Stimulated activated naive B cell treated with anti-CD40 and anti-IgM and Interleukin-4, amounts not matched to agents 10 μg/mL and 1 μg/mL and 100 μg/mL, for 72 hours (primary cell): ENCODE measurements at regions not wholly inside any gene's neighbourhood (a gene's known extent, or its start where the extent isn't known, plus 50 kb on each side); places are given as distances from the start of the nearest gene placed in this dataset.
"Not testable (repeated sequence)": the region's sequence is repeated elsewhere in the genome, so short reads cannot be mapped to it uniquely, and the experiment has no call there.

Source experiments
- ATAC-seq, 2 donors: fragments of 150-1000 bp; cut with Tn5 transposase; replicated peaks; 2 replicates each; pipeline ENCODE4 v1.10.0; 2021; ENCODE audit warnings: moderate library complexity in 1 of 2
- DNase-seq: peaks from one replicate; pipeline ENCODE4 v3.0.0; 2021
- H3K27ac Mint-ChIP-seq: one replicate; pipeline ENCODE4 v1.8.0; 2022; ENCODE audit warnings: mild to moderate bottlenecking, mixed read lengths
- H3K27me3 Mint-ChIP-seq, 2 donors: one replicate each; pipeline ENCODE4 v1.8.0; 2022; ENCODE audit warnings: mixed read lengths in 2 of 2
- H3K36me3 Mint-ChIP-seq, 2 donors: one replicate each; pipeline ENCODE4 v1.8.0; 2022; ENCODE audit warnings: mixed read lengths in 2 of 2, mild to moderate bottlenecking in 1 of 2
- H3K4me1 Mint-ChIP-seq, 2 donors: one replicate each; pipeline ENCODE4 v1.8.0; 2022; ENCODE audit warnings: mixed read lengths in 2 of 2, mild to moderate bottlenecking in 1 of 2
- H3K4me3 Mint-ChIP-seq, 2 donors: one replicate each; pipeline ENCODE4 v1.8.0; 2022; ENCODE audit warnings: mild to moderate bottlenecking in 2 of 2, mixed read lengths in 2 of 2, moderate library complexity in 1 of 2
- H3K9me3 Mint-ChIP-seq, 2 donors: one replicate each; pipeline ENCODE4 v1.8.0; 2022; ENCODE audit warnings: mixed read lengths in 2 of 2, mild to moderate bottlenecking in 1 of 2

GRCh38 chr2:38138996-38139395, 63.0 kb upstream of the CYP1B1 start:
- peaks cover 3 to 20% of the 10 kb centered on the region in 2 donors for H3K27me3 Mint-ChIP-seq
- no peak overlapping the region for H3K27ac Mint-ChIP-seq
- DNase-seq (no peak), ATAC-seq (no peak)
- peaks cover 0 to 3% of the 10 kb centered on the region in 2 donors for H3K9me3 Mint-ChIP-seq
- no peak overlapping the region for H3K4me3 Mint-ChIP-seq
- peaks cover 1 to 8% of the 10 kb centered on the region in 2 donors for H3K36me3 Mint-ChIP-seq
- H3K4me1 Mint-ChIP-seq, result no peaks in the 10 kb centered on the region

- peaks cover 1 to 8% of the 10 kb centered on the region in 2 donors for H3K36me3 Mint-ChIP-seq
- peaks cover 3 to 20% of the 10 kb centered on the region in 2 donors for H3K27me3 Mint-ChIP-seq
- DNase-seq (no peak), ATAC-seq (no peak)
- H3K4me3 Mint-ChIP-seq, result no peak overlapping the region
- H3K4me1 Mint-ChIP-seq, result no peaks in the 10 kb centered on the region
- H3K27ac Mint-ChIP-seq, result no peak overlapping the region
- peaks cover 0 to 3% of the 10 kb centered on the region in 2 donors for H3K9me3 Mint-ChIP-seq
These were observed 62.5 kb upstream of the CYP1B1 start for GRCh38 chr2:38138419-38138818.

GRCh38 chr2:38137958-38138357, 62.0 kb upstream of the CYP1B1 start:
- not testable (repeated sequence) for H3K4me1 Mint-ChIP-seq, H3K36me3 Mint-ChIP-seq, ATAC-seq, H3K27ac Mint-ChIP-seq, H3K9me3 Mint-ChIP-seq, DNase-seq, H3K4me3 Mint-ChIP-seq
- peaks cover 3 to 20% of the 10 kb centered on the region in 2 donors for H3K27me3 Mint-ChIP-seq

GRCh38 chr2:38131676-38132075, 55.7 kb upstream of the CYP1B1 start:
- Mint-ChIP-seq H3K9me3 (peaks cover 4 to 10% of the 10 kb centered on the region in 2 donors), H3K27ac (no peak overlapping the region), H3K4me3 (no peak overlapping the region), H3K4me1 (peaks cover 12 to 25% of the 10 kb centered on the region in 2 donors), H3K36me3 (peaks cover 11 to 12% of the 10 kb centered on the region in 2 donors), H3K27me3 (peaks cover 0 to 1% of the 10 kb centered on the region in 2 donors)
- ATAC-seq, result no peak
- DNase-seq, result no peak

GRCh38 chr2:38130876-38131275, 54.9 kb upstream of the CYP1B1 start:
- Mint-ChIP-seq H3K36me3 (peaks cover 15 to 18% of the 10 kb centered on the region in 2 donors), H3K9me3 (peaks cover 4 to 14% of the 10 kb centered on the region in 2 donors), H3K4me1 (peaks cover 12 to 25% of the 10 kb centered on the region in 2 donors), H3K27me3 (no peaks in the 10 kb centered on the region), H3K4me3 (no peak overlapping the region), H3K27ac (no peak overlapping the region)
- ATAC-seq (no peak), DNase-seq (no peak)

GRCh38 chr2:38129987-38130386, 54.0 kb upstream of the CYP1B1 start:
- H3K4me3 Mint-ChIP-seq, result no peak overlapping the region
- peaks cover 12 to 25% of the 10 kb centered on the region in 2 donors for H3K4me1 Mint-ChIP-seq
- DNase-seq (no peak), ATAC-seq (peak; percentile 15 to 17)
- no peak overlapping the region for H3K27ac Mint-ChIP-seq
- H3K9me3 Mint-ChIP-seq, result peaks cover 4 to 14% of the 10 kb centered on the region in 2 donors
- peaks cover 15 to 16% of the 10 kb centered on the region in 2 donors for H3K36me3 Mint-ChIP-seq
- no peaks in the 10 kb centered on the region for H3K27me3 Mint-ChIP-seq

GRCh38 chr2:38129481-38129880, 53.5 kb upstream of the CYP1B1 start:
- peaks cover 12 to 25% of the 10 kb centered on the region in 2 donors for H3K4me1 Mint-ChIP-seq
- H3K36me3 Mint-ChIP-seq, result peaks cover 15 to 16% of the 10 kb centered on the region in 2 donors
- DNase-seq (no peak), ATAC-seq (peak in 1 of 2 donors; percentile 20)
- H3K27ac Mint-ChIP-seq, result no peak overlapping the region
- H3K4me3 Mint-ChIP-seq, result no peak overlapping the region
- H3K9me3 Mint-ChIP-seq, result peaks cover 4 to 14% of the 10 kb centered on the region in 2 donors
- H3K27me3 Mint-ChIP-seq, result no peaks in the 10 kb centered on the region

GRCh38 chr2:38128653-38129052, 52.7 kb upstream of the CYP1B1 start:
- peak; percentile 91 to 95 for ATAC-seq
- H3K27ac Mint-ChIP-seq, result peak overlapping the region; percentile 3
- no peak overlapping the region for H3K4me3 Mint-ChIP-seq
- H3K9me3 Mint-ChIP-seq, result peaks cover 4 to 14% of the 10 kb centered on the region in 2 donors
- H3K36me3 Mint-ChIP-seq, result peaks cover 15 to 16% of the 10 kb centered on the region in 2 donors
- H3K27me3 Mint-ChIP-seq, result no peaks in the 10 kb centered on the region
- peak; percentile 33 for DNase-seq
- peaks cover 12 to 25% of the 10 kb centered on the region in 2 donors for H3K4me1 Mint-ChIP-seq

- Mint-ChIP-seq H3K4me1 (peaks cover 12 to 25% of the 10 kb centered on the region in 2 donors), H3K36me3 (peaks cover 15 to 16% of the 10 kb centered on the region in 2 donors), H3K4me3 (no peak overlapping the region), H3K27ac (no peak overlapping the region), H3K9me3 (peaks cover 4 to 14% of the 10 kb centered on the region in 2 donors), H3K27me3 (peaks cover 0 to 2% of the 10 kb centered on the region in 2 donors)
- DNase-seq (no peak), ATAC-seq (no peak)
These were observed 51.3 kb upstream of the CYP1B1 start for GRCh38 chr2:38127277-38127676.

- Mint-ChIP-seq H3K36me3 (peaks cover 15 to 16% of the 10 kb centered on the region in 2 donors), H3K4me1 (peaks cover 12 to 25% of the 10 kb centered on the region in 2 donors), H3K4me3 (no peak overlapping the region), H3K9me3 (peaks cover 4 to 14% of the 10 kb centered on the region in 2 donors), H3K27ac (no peak overlapping the region), H3K27me3 (peaks cover 0 to 12% of the 10 kb centered on the region in 2 donors)
- DNase-seq, result no peak
- no peak for ATAC-seq
These were observed 49.9 kb upstream of the CYP1B1 start for GRCh38 chr2:38125842-38126241.
